Skeletal muscle satellite cell (primary cell): ENCODE measurements at regions not wholly inside any gene's neighbourhood (a gene's known extent, or its start where the extent isn't known, plus 50 kb on each side); places are given as distances from the start of the nearest gene placed in this dataset.

Experiments used
- H3K27me3 ChIP-seq: 2 replicates; pipeline ENCODE4 v1.7.0; 2013; ENCODE audit warnings: low read length; ENCODE audit not compliant: control insufficient read depth, insufficient read depth
- H3K36me3 ChIP-seq: 2 replicates; pipeline ENCODE4 v1.7.0; 2013; ENCODE audit warnings: mild to moderate bottlenecking, control low read depth, low read length; ENCODE audit not compliant: insufficient read depth
- H3K4me1 ChIP-seq: 2 replicates; pipeline ENCODE4 v1.7.0; 2013; ENCODE audit warnings: low read length; ENCODE audit not compliant: control insufficient read depth, insufficient read depth
- H3K4me2 ChIP-seq: 2 replicates; pipeline ENCODE4 v1.7.0; 2013; ENCODE audit warnings: mild to moderate bottlenecking, low read length
- H3K4me3 ChIP-seq: 2 replicates; pipeline ENCODE4 v1.7.0; 2013; ENCODE audit warnings: low read length
- H3K9ac ChIP-seq: 2 replicates; pipeline ENCODE4 v1.7.0; 2013; ENCODE audit warnings: mild to moderate bottlenecking, low read depth, low read length, moderate library complexity
- H3K9me3 ChIP-seq: replicated peaks from 2 replicates; pipeline ENCODE4 v1.7.0; 2013; ENCODE audit warnings: mild to moderate bottlenecking, control low read depth, low read length

DNA sequence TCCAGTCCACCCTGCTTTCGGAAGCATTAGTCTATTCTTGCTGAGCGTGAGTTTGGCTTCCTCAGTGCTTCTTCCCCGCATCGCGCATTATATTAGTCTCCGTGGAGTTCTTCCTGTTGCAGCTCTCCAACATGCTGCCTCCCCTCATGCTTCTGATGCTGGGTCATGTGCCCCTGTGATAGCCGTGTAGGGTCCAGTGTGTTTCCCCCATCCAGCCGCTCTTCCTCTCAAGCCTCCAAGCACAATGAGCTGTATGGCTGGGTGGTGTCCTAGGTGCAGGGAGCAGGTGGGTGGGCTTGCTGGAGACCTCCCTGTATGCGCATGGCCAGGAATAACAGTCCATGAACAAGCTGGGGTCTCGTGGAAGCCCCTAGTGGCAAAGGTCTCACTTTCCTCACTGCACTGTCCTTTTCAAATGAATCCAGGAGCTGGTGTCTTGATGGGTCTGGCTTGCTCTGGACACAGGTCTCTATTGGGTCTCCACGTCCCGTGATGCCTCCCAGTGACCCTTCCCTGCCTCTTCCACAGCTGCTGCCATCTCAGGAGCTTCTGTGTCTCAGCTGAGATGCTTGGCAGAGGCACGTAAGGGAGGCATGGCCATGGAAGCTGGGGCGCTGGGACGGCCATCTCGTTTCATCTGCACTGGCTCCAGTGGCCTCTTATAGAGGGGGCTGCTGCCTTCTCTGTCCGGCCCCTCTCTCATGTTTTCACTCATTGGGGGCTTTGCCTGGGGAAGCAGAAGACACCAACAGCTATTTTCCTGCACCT, 54.8 kb upstream of the HDAC4 start:
- no peak overlapping the region for H3K9ac ChIP-seq
- H3K9me3 ChIP-seq: no peaks in the 10 kb centered on the region
- no peaks in the 10 kb centered on the region for H3K4me1 ChIP-seq
- peaks cover 5% of the 10 kb centered on the region for H3K27me3 ChIP-seq
- no peaks in the 10 kb centered on the region for H3K36me3 ChIP-seq
- H3K4me3 ChIP-seq: no peak overlapping the region
- H3K4me2 ChIP-seq: no peak overlapping the region

DNA sequence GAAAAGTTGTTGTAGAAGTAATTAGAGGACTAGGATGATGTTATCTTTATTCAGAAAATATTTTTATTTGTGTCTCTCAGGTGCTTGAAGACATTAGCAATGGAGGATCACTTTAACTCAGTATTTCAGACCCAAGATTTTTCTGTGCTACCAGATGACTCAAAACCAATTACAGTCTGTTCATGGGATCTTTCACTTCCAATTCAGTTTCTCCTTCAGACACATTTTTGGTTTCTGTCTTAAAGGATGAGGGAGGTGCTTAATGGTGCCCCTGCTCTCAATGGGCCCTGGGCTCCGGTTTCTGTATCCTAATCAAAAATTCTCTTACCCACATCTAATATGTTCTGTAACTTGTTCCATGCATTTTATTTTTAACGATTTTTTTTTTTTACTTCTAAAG, 53.7 kb upstream of the HDAC4 start:
- H3K4me2 ChIP-seq: no peak overlapping the region
- H3K9me3 ChIP-seq: no peaks in the 10 kb centered on the region
- H3K36me3 ChIP-seq: no peaks in the 10 kb centered on the region
- no peaks in the 10 kb centered on the region for H3K4me1 ChIP-seq
- no peak overlapping the region for H3K4me3 ChIP-seq
- H3K9ac ChIP-seq: no peak overlapping the region
- H3K27me3 ChIP-seq: no peaks in the 10 kb centered on the region
